HEK293 (cell line): ENCODE measurements at regions not wholly inside any gene's neighbourhood (a gene's known extent, or its start where the extent isn't known, plus 50 kb on each side); places are given as distances from the start of the nearest gene placed in this dataset.

Source experiments
- CTCF ChIA-PET: fragments of 350-600 bp; formaldehyde crosslinking; extraction: SDS; loops from one replicate; lab custom pipeline; 2021; ENCODE audit warnings: antibody characterized with exemption; lab: Yijun Ruan, JAX
- POLR2A ChIA-PET: fragments of 300-600 bp; formaldehyde crosslinking; extraction: SDS; loops from one replicate; lab custom pipeline; 2020; ENCODE audit warnings: antibody characterized with exemption, inconsistent platforms; lab: Yijun Ruan, JAX
- H3K27ac ChIP-seq: fragments of 200-500 bp; sonication (Bioruptor generic); 2 replicates; pipeline ENCODE4 v1.5.1; 2014; ENCODE audit warnings: low read depth, low read length, control low read depth, inconsistent platforms; ENCODE audit errors: extremely low read depth
- H3K36me3 ChIP-seq, 2 experiments: fragments of 200-500 bp in 1 of 2; sonication (Bioruptor generic) in 1 of 2; 1 replicate in 1 of 2; 2 replicates in 1 of 2; pipeline ENCODE4 v1.5.1; 2014 to 2017; ENCODE audit warnings: inconsistent platforms in 2 of 2, low read length in 2 of 2; ENCODE audit not compliant: control insufficient read depth in 2 of 2, insufficient read depth in 1 of 2
- H3K4me1 ChIP-seq: fragments of 200-500 bp; sonication (Bioruptor generic); 2 replicates; pipeline ENCODE4 v1.5.1; 2014; ENCODE audit warnings: mild to moderate bottlenecking, low read length, inconsistent platforms; ENCODE audit not compliant: control insufficient read depth, insufficient read depth
- H3K4me3 ChIP-seq: 2 replicates; pipeline ENCODE4 v1.5.1; 2011; ENCODE audit warnings: low read depth, mild to moderate bottlenecking, control low read depth, low read length, moderate library complexity
- H3K9me3 ChIP-seq: fragments of 200-500 bp; sonication (Bioruptor generic); 2 replicates; pipeline ENCODE4 v1.5.1; 2014; ENCODE audit warnings: low read depth, low read length, inconsistent platforms; ENCODE audit not compliant: control insufficient read depth, insufficient read depth
- GLIS1 ChIP-seq: fragments of 450-650 bp; formaldehyde crosslinking; IDR thresholded peaks from 2 replicates; pipeline ENCODE4 v1.5.1; 2016; ENCODE audit warnings: missing biosample characterization, missing genetic modification characterization
- INSM2 ChIP-seq: fragments of 450-650 bp; formaldehyde crosslinking; IDR thresholded peaks from 2 replicates; pipeline ENCODE4 v1.5.1; 2016; ENCODE audit warnings: missing biosample characterization, missing genetic modification characterization
- KLF1 ChIP-seq: fragments of 450-650 bp; formaldehyde crosslinking; IDR thresholded peaks from 2 replicates; pipeline ENCODE4 v1.5.1; 2016; ENCODE audit warnings: missing biosample characterization, missing genetic modification characterization
- MYNN ChIP-seq: fragments of 450-650 bp; formaldehyde crosslinking; IDR thresholded peaks from 2 replicates; pipeline ENCODE4 v1.5.1; 2016; ENCODE audit warnings: missing biosample characterization, missing genetic modification characterization, borderline replicate concordance
- PRDM1 ChIP-seq: fragments of 450-650 bp; formaldehyde crosslinking; IDR thresholded peaks from 2 replicates; pipeline ENCODE4; 2016; ENCODE audit warnings: missing biosample characterization, missing genetic modification characterization
- PRDM10 ChIP-seq: fragments of 450-650 bp; formaldehyde crosslinking; IDR thresholded peaks from 2 replicates; pipeline ENCODE4 v1.5.1; 2016; ENCODE audit warnings: missing biosample characterization, missing genetic modification characterization
- PRDM2 ChIP-seq: fragments of 450-650 bp; formaldehyde crosslinking; IDR thresholded peaks from 2 replicates; pipeline ENCODE4 v1.5.1; 2016; ENCODE audit warnings: missing biosample characterization, missing genetic modification characterization, borderline replicate concordance
- SETDB1 ChIP-seq: IDR thresholded peaks from one replicate; pipeline ENCODE4 v1.6.1; 2017; ENCODE audit warnings: mild to moderate bottlenecking, low read length, moderate library complexity, mixed read lengths; ENCODE audit not compliant: insufficient read length
- SP7 ChIP-seq: fragments of 450-650 bp; formaldehyde crosslinking; IDR thresholded peaks from 2 replicates; pipeline ENCODE4 v1.5.1; 2016; ENCODE audit warnings: missing biosample characterization, missing genetic modification characterization
- ZFP69B ChIP-seq: fragments of 450-650 bp; formaldehyde crosslinking; IDR thresholded peaks from 2 replicates; pipeline ENCODE4 v1.5.1; 2016; ENCODE audit warnings: missing biosample characterization, missing genetic modification characterization
- ZNF132 ChIP-seq: fragments of 450-650 bp; formaldehyde crosslinking; IDR thresholded peaks from 2 replicates; pipeline ENCODE4 v1.5.1; 2017; ENCODE audit warnings: missing biosample characterization, missing genetic modification characterization, borderline replicate concordance
- ZNF23 ChIP-seq: fragments of 450-650 bp; formaldehyde crosslinking; IDR thresholded peaks from 2 replicates; pipeline ENCODE4 v1.5.1; 2016; ENCODE audit warnings: missing biosample characterization, missing genetic modification characterization, borderline replicate concordance
- ZNF518A ChIP-seq: fragments of 450-650 bp; formaldehyde crosslinking; conservative IDR thresholded peaks from 2 replicates; pipeline ENCODE4 v1.5.1; 2016; ENCODE audit warnings: low read depth, missing biosample characterization, missing genetic modification characterization
- ZNF548 ChIP-seq: fragments of 450-650 bp; formaldehyde crosslinking; IDR thresholded peaks from 2 replicates; pipeline ENCODE4 v1.5.1; 2016; ENCODE audit warnings: missing biosample characterization, missing genetic modification characterization
- ZNF626 ChIP-seq: fragments of 450-650 bp; sonication (Bioruptor Pico); formaldehyde crosslinking; IDR thresholded peaks from 2 replicates; pipeline ENCODE4 v1.5.1; 2018; ENCODE audit warnings: missing biosample characterization, missing genetic modification characterization, inconsistent platforms
- ZNF639 ChIP-seq: fragments of 450-650 bp; formaldehyde crosslinking; IDR thresholded peaks from 2 replicates; pipeline ENCODE4 v1.5.1; 2016; ENCODE audit warnings: missing biosample characterization, missing genetic modification characterization
- ZNF677 ChIP-seq: fragments of 450-650 bp; IDR thresholded peaks from 2 replicates; pipeline ENCODE4 v1.5.0; 2018; ENCODE audit warnings: missing biosample characterization, mild to moderate bottlenecking, missing genetic modification characterization, moderate library complexity
- ZNF843 ChIP-seq: fragments of 450-650 bp; formaldehyde crosslinking; IDR thresholded peaks from 2 replicates; pipeline ENCODE4 v1.5.1; 2016; ENCODE audit warnings: missing biosample characterization, missing genetic modification characterization

GRCh38 chr18:32530947-32531651, 60.4 kb upstream of the GAREM1 start:
- Histone ChIP-seq H3K4me3 (no peak overlapping the region), H3K27ac (no peak overlapping the region), H3K4me1 (no peaks in the 10 kb centered on the region), H3K36me3 (no peaks in the 10 kb centered on the region), H3K9me3 (no peaks in the 10 kb centered on the region)
- POLR2A ChIA-PET, result no interaction called here
- CTCF ChIA-PET, result interaction anchor here (1.0 to 1.9 kb wide), 3 partner anchors 18 to 270 kb away, joined by 3 to 10 read pairs (median 3); no protein-coding TSS in a partner anchor
- TF ChIP-seq ZNF626 (tag by site-specific recombination) (no peak), SP7 (tag by site-specific recombination) (no peak), KLF1 (tag by site-specific recombination) (no peak), PRDM10 (tag by site-specific recombination) (peak; percentile 57; the same call in 1 of the 2 replicates), GLIS1 (tag by site-specific recombination) (no peak), PRDM2 (tag by site-specific recombination) (no peak), ZNF548 (tag by site-specific recombination) (no peak), ZNF843 (no peak), ZNF677 (no peak), SETDB1 (no peak), ZNF23 (no peak), PRDM1 (no peak), MYNN (no peak), ZNF518A (0 out of 2 replicates have a peak, but pooled peaks have one; percentile 30), ZFP69B (no peak), INSM2 (tag by site-specific recombination) (no peak), ZNF132 (tag by site-specific recombination) (no peak), ZNF639 (tag by site-specific recombination) (no peak)
